ENCODE measurements at regions not wholly inside any gene's neighbourhood (a gene's known extent, or its start where the extent isn't known, plus 50 kb on each side); places are given as distances from the start of the nearest gene placed in this dataset.

GRCh38 chr17:17398943-17399926, 77.6 kb upstream of the MED9 start:
- Histone ChIP-seq H3K36me3 (ENCODE audit: control insufficient read depth, insufficient read depth, low read length) (no peaks in the 10 kb centered on the region), H2AFZ (ENCODE audit: low read depth, low read length) (no peak overlapping the region), H3K9ac (ENCODE audit: insufficient read depth in 1 of 2, low read depth in 2 of 2, low read length in 2 of 2) (no peak overlapping the region), H3K4me1 (replicated peaks in 1 of 2; ENCODE audit: control insufficient read depth in 2 of 2, insufficient read depth in 2 of 2, low read length in 2 of 2) (no peaks in the 10 kb centered on the region; a peak in 3 of 5 replicates), H3K79me2 (ENCODE audit: control insufficient read depth, insufficient read depth, low read length) (no peaks in the 10 kb centered on the region), H3K27ac (ENCODE audit: extremely low read depth, low read depth, low read length) (no peak overlapping the region), H3K9me3 (replicated peaks; ENCODE audit: control insufficient read depth, insufficient read depth, low read depth, low read length) (no peaks in the 10 kb centered on the region), H4K20me1 (replicated peaks; ENCODE audit: control insufficient read depth, insufficient read depth, low read length) (no peaks in the 10 kb centered on the region), H3K9me1 (ENCODE audit: control insufficient read depth, insufficient read depth, low read length) (no peaks in the 10 kb centered on the region), H3K4me2 (ENCODE audit: insufficient read depth, low read length) (no peak overlapping the region), H3K4me3 (no peak overlapping the region), H3K27me3 (ENCODE audit: control insufficient read depth in 2 of 2, insufficient read depth in 2 of 2, low read length in 2 of 2) (peaks cover 16 to 69% of the 10 kb centered on the region in 2 experiments)
- ATAC-seq (no peak), DNase-seq (ENCODE audit: extremely low read depth in 1 of 4, low spot score in 3 of 4) (no peak), FAIRE-seq (no peak)
- 7% methylated on average over 13 of the region's 15 CpGs for WGBS (ENCODE audit: insufficient coverage, low coverage, missing lambda C conversion rate)
- ChIA-PET POLR2A (no interaction called here), CTCF (ENCODE audit: low intra/inter-chr PET ratio) (no interaction called here)
- in situ Hi-C loops (cut with MboI) (no loop called here), intact Hi-C loops (cut with micrococcal nuclease) (no loop called here)
- TF ChIP-seq REST (IDR thresholded peaks at IDR 0.05; ENCODE audit: borderline replicate concordance): no peak
- TF ChIP-seq REST (CRISPR knock-in tag; IDR thresholded peaks at IDR 0.05; ENCODE audit: low read depth): no peak
- no peak for TF ChIP-seq SNAPC5 (CRISPR knock-in tag; IDR thresholded peaks at IDR 0.05)
- TF ChIP-seq ZNF263 (CRISPR knock-in tag; IDR thresholded peaks at IDR 0.05; ENCODE audit: borderline replicate concordance): peak; percentile 43; the same call in 1 of the 2 replicates
- no peak for TF ChIP-seq NR2C1 (IDR thresholded peaks at IDR 0.05)
- TF ChIP-seq NR2C1 (tag; IDR thresholded peaks at IDR 0.05): no peak
- TF ChIP-seq THAP7 (CRISPR knock-in tag; IDR thresholded peaks at IDR 0.05): no peak
- BruUV-seq (replicated peaks): no TSS peak
